ENCODE measurements at regions not wholly inside any gene's neighbourhood (a gene's known extent, or its start where the extent isn't known, plus 50 kb on each side); places are given as distances from the start of the nearest gene placed in this dataset.

DNA sequence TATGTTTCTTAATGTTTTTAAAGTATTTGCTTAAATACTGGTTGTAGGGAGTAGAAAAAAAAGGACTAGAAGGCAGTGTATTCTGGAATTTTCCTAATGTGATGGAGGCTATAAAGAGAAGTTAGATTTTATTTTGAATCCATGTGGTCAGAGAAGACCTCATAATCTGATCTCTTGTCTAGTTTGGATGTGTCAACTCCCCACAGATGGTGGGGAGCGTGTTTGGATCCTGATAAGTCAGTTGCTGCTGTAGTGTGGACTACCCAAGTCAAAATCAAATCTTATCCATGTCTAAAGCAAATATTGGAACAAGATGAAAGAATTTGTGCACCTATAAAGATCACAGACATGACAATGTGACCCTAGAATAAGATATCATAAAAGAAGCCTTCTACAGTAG, 918.0 kb downstream of the LTN1 start:
- no peaks in the 10 kb centered on the region for H4K20me1 ChIP-seq (ENCODE audit: control insufficient read depth, insufficient read depth, low read length, poor library complexity, severe bottlenecking)
- no peaks in the 10 kb centered on the region for H3K36me3 ChIP-seq (replicated peaks in 1 of 2; ENCODE audit: control extremely low read depth in 1 of 2, control insufficient read depth in 1 of 2, extremely low read depth in 1 of 2, insufficient read depth in 2 of 2, low read length in 1 of 2)
- TF ChIP-seq, protein P1, sequence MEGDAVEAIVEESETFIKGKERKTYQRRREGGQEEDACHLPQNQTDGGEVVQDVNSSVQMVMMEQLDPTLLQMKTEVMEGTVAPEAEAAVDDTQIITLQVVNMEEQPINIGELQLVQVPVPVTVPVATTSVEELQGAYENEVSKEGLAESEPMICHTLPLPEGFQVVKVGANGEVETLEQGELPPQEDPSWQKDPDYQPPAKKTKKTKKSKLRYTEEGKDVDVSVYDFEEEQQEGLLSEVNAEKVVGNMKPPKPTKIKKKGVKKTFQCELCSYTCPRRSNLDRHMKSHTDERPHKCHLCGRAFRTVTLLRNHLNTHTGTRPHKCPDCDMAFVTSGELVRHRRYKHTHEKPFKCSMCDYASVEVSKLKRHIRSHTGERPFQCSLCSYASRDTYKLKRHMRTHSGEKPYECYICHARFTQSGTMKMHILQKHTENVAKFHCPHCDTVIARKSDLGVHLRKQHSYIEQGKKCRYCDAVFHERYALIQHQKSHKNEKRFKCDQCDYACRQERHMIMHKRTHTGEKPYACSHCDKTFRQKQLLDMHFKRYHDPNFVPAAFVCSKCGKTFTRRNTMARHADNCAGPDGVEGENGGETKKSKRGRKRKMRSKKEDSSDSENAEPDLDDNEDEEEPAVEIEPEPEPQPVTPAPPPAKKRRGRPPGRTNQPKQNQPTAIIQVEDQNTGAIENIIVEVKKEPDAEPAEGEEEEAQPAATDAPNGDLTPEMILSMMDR (IDR thresholded peaks at IDR 0.05) = no peak
- no peak for TF ChIP-seq EZH2 (IDR thresholded peaks at IDR 0.05; ENCODE audit: borderline replicate concordance, insufficient read depth, low read depth, low read length, poor library complexity, severe bottlenecking)
- H3K4me1 ChIP-seq (ENCODE audit: control insufficient read depth in 2 of 2, insufficient read depth in 2 of 2, low read length in 2 of 2) = no peaks in the 10 kb centered on the region
- Mint-ChIP-seq H3K27me3 (no peaks in the 10 kb centered on the region), H3K27ac (no peak overlapping the region), H3K4me3 (no peak overlapping the region), H3K4me1 (no peaks in the 10 kb centered on the region), H3K9me3 (ENCODE audit: insufficient read depth) (no peaks in the 10 kb centered on the region)
- DNase-seq (no peak), ATAC-seq (ENCODE audit: low read depth) (no peak)
- H3K4me3 ChIP-seq (ENCODE audit: control extremely low read depth in 1 of 5, extremely low read depth in 1 of 5, insufficient read depth in 1 of 5, low read depth in 2 of 5, low read length in 4 of 5) = no peak overlapping the region
- no peaks in the 10 kb centered on the region for H3K27me3 ChIP-seq (replicated peaks in 1 of 4; ENCODE audit: control extremely low read depth in 1 of 4, control insufficient read depth in 3 of 4, insufficient read depth in 4 of 4, low read length in 3 of 4)
- H2AFZ ChIP-seq (ENCODE audit: insufficient read depth, low read depth, low read length, poor library complexity, severe bottlenecking) = no peak overlapping the region
- intact Hi-C loops (cut with micrococcal nuclease) = no loop called here
- H3K9me3 ChIP-seq (ENCODE audit: control extremely low read depth in 1 of 3, control insufficient read depth in 2 of 3, insufficient read depth in 1 of 3, low read length in 2 of 3) = no peaks in the 10 kb centered on the region
- no peaks in the 10 kb centered on the region for H3K79me2 ChIP-seq (ENCODE audit: control insufficient read depth, insufficient read depth, low read length)
- ChIA-PET POLR2A (no interaction called here), CTCF (no interaction called here)
- no peak overlapping the region for H3K27ac ChIP-seq (ENCODE audit: low read length in 2 of 2)
- whole genome bisulfite sequencing (ENCODE audit: insufficient coverage) = no CpG with 5 or more reads among the region's 1 CpG
- H3K4me2 ChIP-seq (replicated peaks; ENCODE audit: low read depth, low read length, poor library complexity, severe bottlenecking) = no peak overlapping the region
- H3K9ac ChIP-seq (ENCODE audit: low read length) = no peak overlapping the region

DNA sequence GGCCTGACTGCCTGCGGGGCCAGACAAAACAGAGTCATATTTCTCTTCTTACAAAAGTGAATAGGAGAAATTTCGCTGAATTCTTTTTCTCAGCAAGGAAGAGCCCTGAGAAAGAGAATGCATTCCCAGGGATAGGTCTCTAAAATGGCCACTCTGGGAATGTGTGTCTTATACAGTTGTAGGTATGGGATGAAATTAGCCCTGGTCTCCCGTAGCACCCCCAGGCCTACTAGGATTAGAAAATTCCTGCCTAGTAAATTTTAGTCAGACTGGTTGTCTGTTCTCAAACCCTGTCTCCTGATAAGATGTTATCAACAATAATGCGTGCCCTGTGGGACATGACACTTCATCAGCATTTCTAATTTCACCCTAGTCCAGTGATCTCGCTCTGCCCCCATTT, 920.1 kb downstream of the LTN1 start:
- Histone ChIP-seq H3K9me3 (ENCODE audit: control extremely low read depth in 1 of 3, control insufficient read depth in 2 of 3, insufficient read depth in 1 of 3, low read length in 2 of 3) (no peaks in the 10 kb centered on the region), H3K27me3 (replicated peaks in 1 of 4; ENCODE audit: control extremely low read depth in 1 of 4, control insufficient read depth in 3 of 4, insufficient read depth in 4 of 4, low read length in 3 of 4) (no peaks in the 10 kb centered on the region), H3K79me2 (ENCODE audit: control insufficient read depth, insufficient read depth, low read length) (no peaks in the 10 kb centered on the region), H3K27ac (ENCODE audit: low read length in 2 of 2) (no peak overlapping the region), H2AFZ (ENCODE audit: insufficient read depth, low read depth, low read length, poor library complexity, severe bottlenecking) (no peak overlapping the region), H3K4me3 (ENCODE audit: control extremely low read depth in 1 of 5, extremely low read depth in 1 of 5, insufficient read depth in 1 of 5, low read depth in 2 of 5, low read length in 4 of 5) (no peak overlapping the region), H4K20me1 (ENCODE audit: control insufficient read depth, insufficient read depth, low read length, poor library complexity, severe bottlenecking) (no peaks in the 10 kb centered on the region), H3K36me3 (replicated peaks in 1 of 2; ENCODE audit: control extremely low read depth in 1 of 2, control insufficient read depth in 1 of 2, extremely low read depth in 1 of 2, insufficient read depth in 2 of 2, low read length in 1 of 2) (no peaks in the 10 kb centered on the region), H3K4me2 (replicated peaks; ENCODE audit: low read depth, low read length, poor library complexity, severe bottlenecking) (no peak overlapping the region), H3K4me1 (ENCODE audit: control insufficient read depth in 2 of 2, insufficient read depth in 2 of 2, low read length in 2 of 2) (no peaks in the 10 kb centered on the region), H3K9ac (ENCODE audit: low read length) (no peak overlapping the region)
- TF ChIP-seq EZH2 (IDR thresholded peaks at IDR 0.05; ENCODE audit: borderline replicate concordance, insufficient read depth, low read depth, low read length, poor library complexity, severe bottlenecking) = no peak
- TF ChIP-seq, protein P1 (IDR thresholded peaks at IDR 0.05) = no peak
- ChIA-PET CTCF (no interaction called here), POLR2A (no interaction called here)
- intact Hi-C loops (cut with micrococcal nuclease) = no loop called here
- 94% methylated on average over 3 of the region's 5 CpGs for WGBS (ENCODE audit: insufficient coverage)
- no peak overlapping the region for H3K27ac Mint-ChIP-seq
- no peaks in the 10 kb centered on the region for H3K27me3 Mint-ChIP-seq
- DNase-seq (no peak), ATAC-seq (ENCODE audit: low read depth) (no peak)
- H3K4me3 Mint-ChIP-seq = no peak overlapping the region
- H3K4me1 Mint-ChIP-seq = no peaks in the 10 kb centered on the region
- H3K9me3 Mint-ChIP-seq (ENCODE audit: insufficient read depth) = no peaks in the 10 kb centered on the region
